HG03280 (cell line): ENCODE measurements at regions not wholly inside any gene's neighbourhood (a gene's known extent, or its start where the extent isn't known, plus 50 kb on each side); places are given as distances from the start of the nearest gene placed in this dataset.

Experiments
- ATAC-seq: cut with Tn5 transposase; IDR thresholded peaks from one replicate; pipeline ENCODE4 v1.9.1; 2021; ENCODE audit warnings: mild to moderate bottlenecking, moderate library complexity; ENCODE audit not compliant: unreplicated experiment

GRCh38 chr2:139209586-139209985 lies 429.4 kb upstream of the NXPH2 start:
- ATAC-seq: no peak

DNA sequence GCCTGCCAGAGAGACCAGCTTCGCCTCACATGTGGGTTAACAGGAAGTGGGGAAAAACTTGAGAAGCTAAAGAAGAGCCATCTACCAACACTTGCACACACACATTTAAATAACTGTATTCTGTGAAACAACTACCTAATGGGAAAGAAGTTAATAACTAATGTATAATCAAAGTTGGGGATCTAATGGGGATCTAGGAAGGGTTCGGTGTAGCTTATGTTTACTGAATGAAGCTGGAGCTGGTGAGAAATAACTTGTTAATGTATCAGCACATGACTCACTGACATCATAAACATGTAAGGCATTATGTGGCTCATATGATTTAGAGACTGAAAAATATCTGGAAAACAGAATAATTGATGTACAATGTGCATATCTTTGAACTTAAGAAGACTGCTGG lies 421.3 kb upstream of the NXPH2 start:
- no peak for ATAC-seq

DNA sequence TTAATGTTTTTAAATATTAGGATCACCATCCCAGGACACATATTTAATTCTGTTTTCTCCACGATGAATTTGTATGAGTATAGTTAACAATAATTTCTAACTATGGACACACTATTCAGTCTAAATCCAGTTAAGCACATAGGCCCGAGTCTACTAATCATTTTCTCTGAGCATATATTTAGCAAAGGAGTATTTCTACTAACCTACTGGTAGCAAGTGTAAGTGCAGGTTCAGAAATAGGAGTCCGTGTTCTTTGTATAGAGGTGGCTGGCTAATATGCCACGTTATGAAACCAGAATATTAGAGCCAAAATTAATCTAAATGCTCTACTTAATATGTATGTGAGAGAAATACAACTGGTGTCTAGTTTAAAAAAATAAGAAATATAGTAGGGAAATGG lies 416.6 kb upstream of the NXPH2 start:
- no peak for ATAC-seq

DNA sequence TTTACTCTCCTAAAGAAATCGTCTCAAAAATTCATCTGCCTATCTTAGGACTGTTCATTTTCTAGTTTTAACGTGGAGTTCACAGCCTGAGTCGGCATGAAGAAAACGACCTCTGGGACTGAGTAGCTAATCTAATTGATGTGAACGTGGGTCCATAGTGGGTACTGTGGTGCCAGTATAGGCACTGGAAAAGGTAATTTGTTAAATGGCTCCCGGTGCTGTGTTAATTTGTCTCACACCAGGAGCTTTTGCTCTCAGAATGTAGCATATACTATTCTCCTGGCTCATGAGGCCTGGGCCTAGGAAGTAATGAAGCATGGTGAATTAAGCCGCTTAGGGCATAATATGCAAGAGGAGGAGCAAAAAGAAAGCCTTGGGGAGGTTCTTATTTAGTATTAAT lies 414.4 kb upstream of the NXPH2 start:
- no peak for ATAC-seq

DNA sequence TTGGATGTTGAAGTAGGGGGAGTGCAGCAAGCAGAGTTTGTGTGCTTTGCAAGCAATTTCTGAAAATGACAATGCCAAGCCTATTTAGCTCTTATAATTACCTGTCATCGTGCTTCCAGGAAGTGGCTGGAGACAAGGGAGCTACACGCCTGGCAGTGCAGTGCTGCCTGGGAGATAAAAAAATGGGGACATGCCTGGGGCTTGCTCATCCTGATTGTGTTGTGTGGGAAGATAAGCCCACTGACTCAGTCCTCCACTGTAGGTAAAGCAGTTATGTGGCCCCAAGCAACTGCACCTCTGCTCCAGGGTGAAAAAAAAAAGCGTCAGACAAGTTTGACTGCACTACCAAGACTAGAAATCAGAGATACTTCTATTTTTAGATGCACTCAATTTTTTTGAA lies 396.9 kb upstream of the NXPH2 start:
- no peak for ATAC-seq

GRCh38 chr2:139175510-139175909 lies 395.3 kb upstream of the NXPH2 start:
- no peak for ATAC-seq

- ATAC-seq: no peak
Measured at GRCh38 chr2:139170406-139170805, 390.2 kb upstream of the NXPH2 start.

DNA sequence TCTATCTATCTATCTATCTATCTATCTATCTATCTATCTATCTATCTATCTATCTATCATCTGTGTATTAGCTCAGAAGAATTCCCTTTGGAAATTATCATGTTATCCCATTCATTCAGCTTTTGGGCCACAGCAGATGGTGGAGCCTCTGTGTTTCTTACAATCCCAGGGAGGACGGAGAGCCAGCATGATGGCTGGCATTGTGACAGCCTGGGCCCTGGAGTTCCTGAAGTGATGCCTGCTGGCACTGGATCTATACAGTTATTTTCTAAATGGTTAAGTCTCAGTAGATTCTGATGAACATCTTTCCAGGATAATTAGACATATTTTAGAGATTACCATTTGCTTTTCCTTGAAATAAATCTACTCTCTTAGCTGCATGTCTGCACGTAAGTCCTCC lies 385.4 kb upstream of the NXPH2 start:
- ATAC-seq: no peak

DNA sequence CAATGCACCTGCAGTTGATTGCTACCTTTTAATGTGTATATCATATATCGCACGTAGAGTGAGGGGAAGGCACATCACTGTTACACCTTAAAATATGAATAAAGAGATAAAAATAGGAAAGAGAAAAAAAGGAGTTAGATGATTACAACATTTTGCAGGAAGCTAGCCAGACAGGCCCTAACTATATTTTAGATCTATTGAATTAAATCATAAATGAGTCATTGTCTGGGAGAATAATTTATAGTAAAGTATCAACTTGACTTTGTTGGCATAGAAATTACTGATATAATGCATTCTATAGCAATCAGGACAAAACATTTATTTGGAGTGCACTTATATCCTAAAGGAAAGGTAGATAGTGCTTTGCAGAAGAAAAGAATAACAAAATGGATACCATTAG lies 384.9 kb upstream of the NXPH2 start:
- no peak for ATAC-seq

GRCh38 chr2:139162957-139163356 lies 382.8 kb upstream of the NXPH2 start:
- ATAC-seq: no peak

DNA sequence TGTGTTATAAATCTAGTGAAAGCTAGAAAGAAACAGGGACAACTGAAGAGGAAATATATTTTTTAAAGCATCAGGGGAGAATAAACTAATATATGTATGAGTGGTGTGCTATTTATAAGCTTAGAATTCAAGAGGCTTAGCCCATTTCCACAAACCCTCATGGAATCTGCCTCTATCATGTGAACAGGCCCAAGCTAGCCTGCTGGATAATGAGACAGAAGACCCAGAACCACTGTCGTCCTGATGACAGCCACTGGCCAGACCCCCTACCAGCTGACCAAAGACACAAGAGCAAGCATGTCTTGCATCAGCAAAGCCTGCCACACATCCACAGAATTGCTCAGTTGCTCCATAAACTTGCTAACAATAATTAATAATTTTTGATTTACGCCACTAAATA lies 382.3 kb upstream of the NXPH2 start:
- ATAC-seq: no peak

DNA sequence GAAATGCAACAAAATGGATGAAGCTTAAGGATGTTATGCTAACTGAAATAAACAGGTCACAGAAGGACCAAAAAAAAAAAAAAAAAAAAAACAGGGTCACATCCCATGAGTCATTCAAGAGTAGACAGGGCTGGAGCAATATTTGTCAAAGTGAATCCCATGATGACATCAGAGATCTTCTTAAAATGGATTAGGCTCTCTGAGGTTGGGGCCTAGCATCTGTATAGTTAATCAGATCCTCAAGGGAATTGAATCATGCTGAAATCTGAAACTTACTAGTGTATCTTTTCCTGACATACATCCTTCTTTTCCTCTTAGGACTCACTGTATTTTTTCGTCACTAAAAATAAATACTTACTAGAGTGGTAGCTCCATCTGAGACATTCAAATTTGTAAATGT lies 380.6 kb upstream of the NXPH2 start:
- no peak for ATAC-seq

GRCh38 chr2:139159177-139159576 lies 379.0 kb upstream of the NXPH2 start:
- no peak for ATAC-seq

DNA sequence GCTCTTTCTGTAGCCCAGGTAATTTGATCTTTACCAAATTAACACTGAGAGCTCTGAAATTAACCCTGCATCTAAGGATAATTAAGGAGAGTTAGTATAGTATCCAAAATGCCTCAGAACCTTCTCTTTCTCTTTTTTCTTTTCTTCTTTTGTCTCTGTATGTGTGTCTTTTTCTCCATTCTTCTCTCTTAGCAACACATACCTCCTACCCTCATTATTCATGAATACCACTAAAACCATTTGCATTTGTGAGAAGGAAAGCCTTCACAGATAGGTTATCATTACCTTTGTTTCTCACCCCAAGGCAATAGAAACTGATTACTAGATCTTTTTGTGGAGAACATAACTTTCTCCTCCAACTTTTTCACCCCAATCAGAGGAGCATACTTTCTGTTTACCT lies 376.5 kb upstream of the NXPH2 start:
- ATAC-seq: no peak

GRCh38 chr2:139155991-139156390 lies 375.8 kb upstream of the NXPH2 start:
- no peak for ATAC-seq

DNA sequence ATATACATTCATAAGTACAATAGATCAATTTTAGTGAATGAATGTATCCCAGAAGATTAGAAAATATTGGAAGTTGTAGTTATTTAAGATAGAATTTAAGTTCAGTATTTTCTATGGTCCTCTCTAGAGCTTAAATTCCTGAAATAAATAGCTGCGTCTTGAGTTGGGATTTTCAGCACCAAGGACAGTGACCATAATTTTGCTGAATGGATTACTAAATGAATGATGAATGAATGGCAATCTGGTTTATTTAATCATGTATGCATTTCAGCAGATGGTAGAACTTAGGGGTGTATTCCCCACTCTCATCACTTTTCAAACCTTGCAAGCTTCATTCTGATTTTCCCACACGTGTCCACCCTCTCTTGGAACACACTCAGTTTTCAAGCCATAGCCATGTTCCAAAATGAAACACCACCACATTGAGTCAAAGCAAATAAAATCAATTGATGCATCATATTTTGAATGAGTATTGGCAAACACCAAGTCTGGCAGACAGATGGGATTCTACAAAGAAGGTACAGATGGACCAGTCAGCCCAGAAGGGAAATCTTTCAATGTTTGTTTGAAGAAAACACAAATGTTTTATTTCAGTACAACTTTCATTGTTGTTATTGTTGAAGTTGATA lies 362.2 kb upstream of the NXPH2 start:
- ATAC-seq: no peak

DNA sequence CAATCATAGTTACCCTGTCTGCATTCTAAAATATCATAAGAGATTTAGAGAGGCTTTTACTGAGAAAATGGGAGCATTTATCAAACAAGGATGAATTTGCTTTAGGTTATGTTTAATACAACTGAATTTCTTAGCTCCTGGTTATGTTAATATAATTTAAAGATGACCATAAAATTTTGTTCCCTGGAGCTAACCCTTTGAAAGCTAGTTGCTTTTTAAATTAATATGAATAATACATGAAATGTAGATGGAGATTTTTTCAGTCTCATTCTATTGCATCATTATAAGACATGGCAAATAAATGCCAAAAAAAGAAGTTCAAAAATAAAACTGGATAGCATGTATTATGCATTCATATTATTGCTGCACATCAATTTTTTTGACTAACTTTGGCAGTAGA lies 344.1 kb upstream of the NXPH2 start:
- no peak for ATAC-seq

DNA sequence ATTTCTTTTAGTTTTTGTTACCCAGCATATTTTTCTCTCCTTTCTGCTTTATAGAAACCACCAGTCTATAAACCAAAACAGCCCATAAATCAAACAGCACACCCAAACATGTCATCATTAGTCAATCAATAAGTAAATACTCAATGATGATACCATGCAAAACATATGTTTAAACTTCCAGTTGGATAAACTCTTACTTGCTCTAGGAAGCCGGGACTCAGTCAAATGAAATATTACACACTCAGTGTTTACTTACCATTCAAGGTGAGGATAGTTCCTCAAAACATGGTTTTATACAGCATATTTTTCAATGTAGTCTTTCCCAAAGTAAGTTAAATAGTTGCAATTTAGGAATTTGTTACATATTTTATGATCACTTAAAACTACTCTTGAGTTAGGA lies 343.6 kb upstream of the NXPH2 start:
- ATAC-seq: no peak

GRCh38 chr2:139122711-139123158 lies 342.5 kb upstream of the NXPH2 start:
- ATAC-seq: no peak

GRCh38 chr2:139099721-139100120 lies 319.5 kb upstream of the NXPH2 start:
- no peak for ATAC-seq

GRCh38 chr2:139098961-139099360 lies 318.8 kb upstream of the NXPH2 start:
- ATAC-seq: no peak

GRCh38 chr2:139083121-139083520 lies 302.9 kb upstream of the NXPH2 start:
- ATAC-seq: no peak

DNA sequence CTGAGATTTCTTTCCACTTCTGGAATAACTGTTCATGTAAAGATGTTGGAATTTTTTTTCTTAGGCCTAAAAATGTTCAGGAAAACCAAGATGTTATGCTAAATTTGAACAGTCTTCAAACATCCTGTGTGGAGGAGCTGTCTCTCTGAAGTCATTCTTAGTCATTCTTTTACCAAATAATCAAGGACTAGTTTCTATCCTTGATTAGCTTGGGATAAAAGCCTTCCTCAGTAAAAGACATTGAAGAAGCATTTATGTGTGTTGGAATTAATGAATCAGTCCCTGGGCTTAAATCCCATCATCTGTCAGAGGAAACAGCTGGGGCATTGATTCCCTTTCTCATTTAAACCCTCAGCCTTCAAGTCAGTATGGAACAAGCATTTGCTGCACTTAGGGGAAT lies 300.1 kb upstream of the NXPH2 start:
- no peak for ATAC-seq
